ENCODE measurements at regions not wholly inside any gene's neighbourhood (a gene's known extent, or its start where the extent isn't known, plus 50 kb on each side); places are given as distances from the start of the nearest gene placed in this dataset.

DNA sequence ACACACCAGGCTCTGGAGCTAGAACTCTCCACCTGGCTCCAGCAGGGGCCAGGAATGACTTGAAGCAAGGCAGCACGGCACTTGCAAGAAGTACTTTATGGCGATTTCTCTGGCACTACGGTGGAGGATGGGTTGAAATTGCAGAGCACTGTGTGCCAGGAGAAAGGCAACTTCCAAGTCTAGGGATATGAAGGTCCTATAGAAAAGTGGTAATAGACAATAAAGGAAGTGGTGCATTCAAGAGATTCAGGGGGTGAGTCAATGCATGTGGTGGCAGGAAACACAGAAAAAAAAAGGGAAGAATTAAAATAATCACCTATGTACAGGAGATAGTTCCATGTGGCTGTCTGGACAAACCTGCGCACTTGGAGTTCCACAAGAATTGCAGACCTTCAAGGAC lies 240.3 kb upstream of the DYNLRB2 start:
- DNase-seq (ENCODE audit: low read depth): no peak

DNA sequence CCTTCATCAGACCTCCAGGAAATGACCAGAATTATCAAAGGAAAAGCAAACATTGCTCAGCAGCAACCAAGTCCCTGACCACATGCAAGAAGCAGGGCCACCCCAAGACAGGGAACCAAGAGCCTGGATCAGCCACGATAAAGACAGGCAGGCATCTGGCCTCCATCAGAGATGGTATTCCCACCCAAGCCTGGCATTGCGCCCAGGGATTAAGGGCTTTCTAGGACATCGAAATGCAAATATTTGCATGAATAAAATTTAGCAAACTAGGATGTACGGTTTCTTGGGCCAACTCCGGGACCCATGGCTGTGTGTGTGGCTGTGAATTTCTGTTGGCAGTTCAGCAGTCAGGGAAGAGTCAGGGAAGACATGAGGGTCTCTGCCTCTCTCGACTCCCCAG lies 241.4 kb upstream of the DYNLRB2 start:
- no peak for DNase-seq (ENCODE audit: low read depth)

DNA sequence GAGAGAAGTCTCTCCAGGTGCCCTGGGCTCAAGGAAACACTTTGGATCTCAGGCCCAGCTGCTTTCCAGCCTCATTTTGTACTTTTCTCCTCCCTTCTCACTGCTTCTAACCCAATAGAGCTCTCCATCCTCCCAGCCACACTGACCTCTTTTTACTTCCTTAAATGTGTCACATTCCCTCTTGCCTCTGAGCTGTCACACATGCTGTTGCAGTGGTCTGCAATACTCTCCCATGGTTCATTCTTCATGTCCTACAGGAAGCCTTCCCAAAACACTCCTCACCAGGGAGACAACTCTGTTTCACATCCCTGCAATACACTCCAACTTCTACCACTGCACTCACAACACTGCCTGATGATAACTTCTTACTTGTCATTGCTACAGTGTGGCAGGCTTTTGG lies 242.1 kb upstream of the DYNLRB2 start:
- no peak for DNase-seq (ENCODE audit: low read depth)

DNA sequence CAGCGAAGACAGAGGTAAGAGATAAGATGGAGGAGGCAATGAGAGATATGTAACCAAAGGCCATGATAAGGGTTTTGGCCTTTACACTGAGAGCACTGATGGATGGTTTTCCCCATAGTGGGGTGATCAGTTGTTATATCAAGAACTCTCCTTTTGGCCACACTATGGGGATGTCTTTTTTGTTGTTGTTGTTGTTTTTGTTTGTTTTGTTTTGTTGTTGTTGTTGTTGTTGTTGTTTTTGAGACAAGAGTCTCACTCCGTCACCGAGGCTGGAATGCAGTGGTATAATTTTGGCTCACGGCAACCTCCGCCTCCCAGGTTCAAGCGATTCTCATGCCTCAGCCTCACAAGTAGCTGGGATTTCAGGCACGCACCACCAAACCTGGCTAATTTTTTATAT lies 244.8 kb upstream of the DYNLRB2 start:
- no peak for DNase-seq (ENCODE audit: low read depth)

DNA sequence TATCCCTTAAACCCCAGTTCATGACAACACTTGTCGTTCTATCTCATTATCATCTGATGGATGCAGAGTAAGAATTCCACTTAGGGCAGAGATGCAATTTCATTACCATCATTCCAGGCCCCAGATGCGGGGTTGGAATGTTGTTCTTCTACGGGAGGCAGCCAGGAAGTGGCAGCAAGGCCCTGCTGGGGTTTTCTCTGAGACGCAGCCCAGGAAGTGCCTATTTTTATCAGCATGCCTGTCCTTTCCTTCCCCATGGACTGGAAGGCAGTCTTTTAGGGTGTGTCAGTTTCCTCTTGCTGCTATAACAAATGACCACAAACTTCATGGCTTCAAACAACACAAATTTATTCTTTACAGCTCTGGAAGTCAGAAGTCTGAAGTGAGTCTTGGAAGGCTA lies 246.6 kb upstream of the DYNLRB2 start:
- DNase-seq (ENCODE audit: low read depth): no peak

DNA sequence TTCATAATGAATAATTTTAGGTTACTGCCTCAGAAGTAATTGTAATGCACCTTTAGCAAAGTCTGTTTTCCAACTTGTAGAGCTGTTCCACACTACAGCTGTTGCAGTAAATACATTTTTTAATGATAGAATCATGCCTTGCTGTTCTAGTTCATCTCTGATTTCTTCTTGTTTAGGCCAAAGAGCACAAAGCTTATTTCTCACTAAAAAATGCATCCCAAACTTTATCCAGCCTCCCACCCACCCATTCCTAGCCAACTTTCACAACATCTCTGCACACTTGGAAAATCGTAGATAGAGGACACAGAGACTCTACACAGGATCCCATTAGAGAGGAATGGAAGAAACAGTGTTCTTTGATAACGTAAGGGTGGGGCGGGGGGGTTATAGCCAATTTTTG lies 252.2 kb upstream of the DYNLRB2 start:
- no peak for DNase-seq (ENCODE audit: low read depth)

DNA sequence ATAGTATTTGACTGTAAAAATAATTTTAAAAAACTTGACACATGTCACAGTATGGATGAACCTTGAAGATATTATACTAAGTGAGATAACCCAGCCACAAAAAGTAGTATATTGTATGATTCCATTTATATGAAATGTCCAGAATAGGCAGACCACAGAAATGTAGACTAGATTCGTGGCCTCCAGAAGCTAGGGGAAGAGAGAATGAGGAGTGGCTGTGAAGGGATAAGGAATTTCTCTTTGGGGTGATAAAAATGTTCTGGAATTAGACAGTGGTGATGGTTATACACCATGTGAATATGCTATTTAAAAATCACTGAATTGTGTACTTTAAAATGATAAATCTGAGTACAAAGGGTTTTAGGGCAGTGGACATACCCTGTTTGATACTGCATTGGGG lies 253.1 kb upstream of the DYNLRB2 start:
- DNase-seq (ENCODE audit: low read depth): no peak

DNA sequence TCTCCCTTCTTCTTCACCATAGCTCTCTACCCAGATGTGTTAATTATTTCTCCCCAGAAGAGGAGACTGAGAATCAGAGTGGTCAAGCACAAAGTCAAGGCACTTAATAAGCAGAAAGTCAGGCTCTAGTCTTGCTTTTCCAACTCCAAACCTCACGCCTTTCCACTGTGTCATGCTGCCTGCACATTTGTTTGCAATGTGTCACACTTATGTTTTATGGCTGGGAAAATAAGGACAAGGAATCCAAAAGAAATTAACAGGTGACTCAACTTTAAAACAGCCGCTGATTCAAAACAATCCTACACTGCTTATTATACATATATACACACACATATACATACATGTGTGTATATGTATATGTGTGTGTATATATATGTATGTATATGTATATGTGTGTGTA lies 255.7 kb upstream of the DYNLRB2 start:
- no peak for DNase-seq (ENCODE audit: low read depth)

DNA sequence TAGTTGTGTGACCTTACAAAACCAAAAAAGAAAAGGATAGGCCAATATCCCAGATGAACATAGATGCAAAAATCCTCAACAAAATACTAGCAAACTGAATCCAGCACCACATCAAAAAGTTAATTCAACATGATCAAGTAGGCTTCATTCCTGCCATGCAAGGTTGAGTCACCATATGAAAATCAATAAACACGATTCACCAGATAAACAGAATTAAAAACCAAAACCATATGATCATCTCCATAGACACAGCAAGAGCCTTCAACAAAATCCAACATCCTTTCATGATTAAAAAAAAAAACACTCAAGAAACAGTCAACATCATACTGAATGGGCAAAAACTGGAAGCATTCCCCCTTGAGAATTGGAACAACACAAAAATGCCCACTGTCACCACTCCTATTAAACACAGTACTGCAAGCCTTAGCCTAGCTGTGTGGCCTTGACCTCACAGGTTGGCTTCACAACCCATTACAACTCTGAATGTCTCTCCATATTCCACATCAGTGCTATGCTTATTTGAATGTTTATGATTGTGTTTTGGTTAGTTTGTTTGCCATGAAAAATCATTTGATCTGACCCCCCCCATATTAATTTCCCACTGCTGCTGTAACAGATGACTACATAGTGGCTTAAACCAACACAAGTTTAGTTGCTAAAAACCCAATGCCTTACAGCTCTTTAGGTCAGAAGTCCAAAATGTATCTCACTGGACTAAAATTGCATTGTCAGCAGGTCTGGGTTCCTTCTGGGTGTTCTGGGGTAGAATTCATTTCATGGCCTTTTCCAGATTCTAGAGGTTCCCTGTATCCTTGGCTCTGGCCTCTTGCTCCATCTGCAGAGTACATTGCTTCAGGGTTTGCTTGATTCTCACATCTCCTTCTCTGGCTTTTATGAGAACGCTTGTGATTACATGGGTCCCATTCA lies 257.1 kb upstream of the DYNLRB2 start:
- DNase-seq (ENCODE audit: low read depth): no peak

DNA sequence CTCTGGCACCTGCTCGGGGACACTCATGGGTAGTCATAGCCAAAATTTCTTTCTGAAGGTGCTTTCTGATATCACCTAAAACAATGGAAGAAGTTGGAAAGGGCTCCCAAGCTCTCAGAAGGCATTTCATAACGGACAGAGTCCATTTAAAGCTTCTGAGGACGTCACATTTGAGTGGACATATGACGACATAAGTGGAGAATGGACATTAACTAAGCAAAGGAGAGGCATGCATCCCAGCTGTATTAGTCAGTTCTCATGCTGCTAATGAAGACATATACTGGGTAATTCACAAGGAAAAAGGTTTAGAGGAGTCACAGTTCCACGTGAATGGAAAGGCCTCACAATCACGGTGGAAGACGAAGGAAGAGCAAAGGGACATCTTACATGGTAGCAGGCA lies 260.2 kb upstream of the DYNLRB2 start:
- DNase-seq (ENCODE audit: low read depth): no peak

DNA sequence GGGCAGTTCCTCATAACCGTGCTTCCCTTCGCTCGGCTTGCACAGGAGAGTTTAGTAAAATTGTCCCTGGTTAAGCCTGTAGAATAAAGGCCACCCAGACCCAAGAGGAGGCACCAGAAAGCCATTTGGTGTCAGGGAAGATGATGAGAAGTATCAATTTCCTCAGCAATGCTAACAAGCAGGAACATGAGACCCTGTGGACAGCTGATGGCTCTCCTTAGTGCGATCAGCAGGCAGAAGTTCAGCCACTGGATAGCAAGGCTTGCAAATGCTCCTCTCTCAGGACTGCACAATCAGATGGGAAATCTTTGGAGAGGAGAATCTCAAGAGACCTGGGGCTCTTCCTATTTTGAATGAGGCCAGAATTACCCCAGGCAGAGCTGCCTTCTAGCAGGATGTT lies 261.1 kb upstream of the DYNLRB2 start:
- DNase-seq (ENCODE audit: low read depth): no peak

DNA sequence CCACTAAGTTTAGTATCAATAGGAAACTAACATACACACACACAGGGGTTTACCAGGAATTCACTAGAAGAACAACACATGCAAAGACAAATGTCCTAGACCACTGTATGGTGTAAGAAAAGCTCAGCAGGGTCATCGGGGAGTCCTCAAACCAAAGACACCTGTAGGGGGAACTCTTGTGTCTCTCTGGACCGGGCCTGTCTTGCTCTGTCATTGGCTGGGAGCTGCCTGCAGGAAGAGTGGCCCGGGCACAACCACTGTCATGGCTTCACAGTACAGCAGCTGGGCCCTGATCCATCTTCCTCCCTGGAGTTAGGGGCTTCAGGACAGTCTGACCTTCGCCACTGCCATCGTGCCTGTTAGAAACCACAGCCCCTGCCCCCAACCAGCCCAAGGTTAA lies 263.6 kb upstream of the DYNLRB2 start:
- no peak for DNase-seq (ENCODE audit: low read depth)

DNA sequence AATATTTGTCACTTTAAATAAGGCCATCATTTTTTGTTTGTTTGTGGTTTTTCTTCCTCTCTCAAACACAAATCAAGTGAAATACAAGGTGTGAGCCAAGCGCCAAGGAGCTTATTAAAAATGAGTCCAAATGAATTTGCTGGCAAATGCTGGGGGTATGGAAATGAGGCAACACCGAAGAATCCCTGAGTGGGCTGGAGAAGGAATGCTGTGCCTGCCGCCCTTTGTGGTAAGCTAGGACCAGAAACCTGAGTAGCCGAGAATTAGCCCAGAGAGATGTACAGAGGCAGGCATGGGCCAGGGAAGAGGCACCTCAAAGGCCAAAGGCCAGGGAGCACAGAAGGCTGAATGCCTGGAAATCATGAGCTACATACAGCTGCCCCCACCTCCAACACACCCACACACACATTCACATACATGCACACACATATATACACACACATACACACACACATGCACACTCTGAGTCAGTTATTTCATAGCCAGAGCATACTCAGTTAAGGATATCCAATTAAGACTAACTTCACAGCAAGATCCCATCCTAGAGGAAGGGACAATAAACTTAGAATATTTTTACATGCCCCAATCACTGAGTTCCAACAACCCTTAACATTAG lies 266.1 kb upstream of the DYNLRB2 start:
- no peak for DNase-seq (ENCODE audit: low read depth)

DNA sequence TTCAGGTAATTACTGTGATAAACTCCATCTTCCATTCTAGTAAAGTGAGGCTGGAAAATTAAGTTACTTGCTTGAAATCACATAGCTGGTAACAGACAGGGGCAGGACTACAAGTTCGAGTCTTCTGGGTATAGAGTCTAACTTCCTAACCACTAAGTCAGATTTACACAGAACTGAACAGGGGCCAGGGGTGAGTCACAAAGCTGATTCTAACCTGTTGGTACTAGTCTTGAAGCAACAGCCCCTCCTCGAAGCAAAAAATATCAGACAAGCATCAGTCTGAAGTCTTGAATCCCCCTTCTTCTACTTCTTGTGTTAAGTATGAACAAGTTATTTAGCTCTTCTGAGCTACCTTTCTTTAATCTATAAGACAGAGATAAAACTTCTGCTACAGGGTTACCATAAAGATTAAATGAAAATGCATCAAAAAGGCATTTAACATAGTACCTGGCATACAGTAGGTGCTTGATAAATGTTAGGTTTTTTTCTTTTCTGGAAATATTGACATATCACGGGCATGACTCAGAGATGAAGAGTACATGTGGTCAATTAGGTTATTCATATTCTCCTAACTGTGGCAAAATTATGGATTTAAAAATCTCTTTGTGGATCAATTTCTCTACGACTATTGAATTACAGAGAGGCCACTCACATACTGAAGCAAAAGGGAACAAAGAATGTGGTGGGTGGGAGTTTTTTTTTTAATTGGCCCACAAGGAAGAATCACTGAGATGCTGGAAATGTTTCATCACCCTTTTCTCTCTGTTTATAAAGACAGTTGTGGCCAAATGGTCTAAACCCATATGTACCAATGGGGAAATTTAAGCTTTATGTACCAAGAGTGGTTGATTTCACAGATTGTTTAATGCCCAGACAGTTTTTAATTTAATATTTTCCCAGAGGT lies 266.9 kb upstream of the DYNLRB2 start:
- DNase-seq (ENCODE audit: low read depth): no peak

DNA sequence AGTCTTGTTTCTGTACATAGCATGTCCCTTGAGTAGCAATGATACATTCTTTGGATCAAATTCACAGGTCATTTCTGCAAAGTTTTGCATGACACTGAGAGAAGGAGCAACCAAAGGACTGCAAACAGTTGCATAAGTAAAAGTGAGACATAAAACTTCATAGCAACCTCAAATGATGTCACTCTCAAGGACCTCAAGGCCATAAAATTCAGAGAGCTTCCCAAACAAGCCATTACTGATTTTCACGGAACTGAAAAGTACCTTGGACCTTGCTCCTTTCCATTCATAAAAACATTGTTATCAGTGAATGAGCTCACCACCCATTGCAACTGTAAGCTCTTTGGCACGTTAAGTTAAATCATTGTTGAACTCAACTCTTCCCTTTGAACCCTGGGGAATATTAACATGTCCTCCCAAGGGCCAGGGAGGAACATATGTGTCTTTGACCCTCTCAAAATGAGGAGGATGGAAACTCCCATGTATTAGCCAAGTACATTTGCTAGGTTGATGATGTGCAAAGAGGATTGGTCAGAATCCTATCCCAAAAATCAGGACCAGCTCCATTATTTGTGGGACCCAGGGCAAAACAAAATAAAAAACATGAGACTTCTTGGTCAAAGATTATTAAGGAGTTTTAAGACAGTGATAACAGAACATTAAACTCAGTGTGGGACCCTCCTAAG lies 275.0 kb upstream of the DYNLRB2 start:
- DNase-seq (ENCODE audit: low read depth): no peak

DNA sequence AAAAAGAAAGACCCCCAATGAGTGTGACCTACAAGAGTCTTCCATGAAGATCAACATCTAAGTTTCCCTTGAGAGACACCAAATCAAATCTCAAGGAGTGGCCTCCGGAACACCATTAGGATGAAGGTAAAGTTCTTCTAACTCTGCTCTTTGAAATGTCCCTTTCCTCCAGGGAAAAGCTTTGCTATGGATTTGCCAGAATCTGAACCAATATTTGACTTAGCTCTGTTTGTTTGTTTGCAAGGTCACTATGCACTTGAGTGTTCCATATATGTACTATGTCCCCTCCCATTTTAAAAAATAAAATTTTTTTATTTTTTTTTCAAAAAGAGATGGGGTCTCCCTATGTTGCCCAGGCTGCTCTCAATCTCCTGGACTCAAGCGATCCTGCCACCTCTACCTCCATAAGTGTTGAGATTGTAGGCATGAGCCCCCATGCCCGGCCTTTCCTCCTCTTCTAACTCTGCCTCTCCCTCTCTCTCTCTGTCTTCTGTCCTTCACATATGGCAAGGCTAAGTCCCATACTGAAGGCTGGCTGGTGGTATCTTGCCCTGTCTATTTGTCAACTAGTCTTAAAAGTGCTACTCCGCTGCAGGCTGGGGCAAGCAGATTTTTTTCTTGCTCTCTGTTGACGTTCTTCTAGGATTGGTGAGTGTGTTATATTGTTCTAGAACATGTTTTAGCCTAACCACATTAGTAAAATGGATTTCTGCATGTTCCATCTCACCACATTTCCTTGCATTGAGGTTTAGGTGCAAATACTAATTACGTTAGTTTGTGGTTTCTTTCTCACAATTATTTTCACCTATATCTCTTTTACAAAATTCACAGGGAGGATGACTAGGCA lies 276.7 kb upstream of the DYNLRB2 start:
- no peak for DNase-seq (ENCODE audit: low read depth)

DNA sequence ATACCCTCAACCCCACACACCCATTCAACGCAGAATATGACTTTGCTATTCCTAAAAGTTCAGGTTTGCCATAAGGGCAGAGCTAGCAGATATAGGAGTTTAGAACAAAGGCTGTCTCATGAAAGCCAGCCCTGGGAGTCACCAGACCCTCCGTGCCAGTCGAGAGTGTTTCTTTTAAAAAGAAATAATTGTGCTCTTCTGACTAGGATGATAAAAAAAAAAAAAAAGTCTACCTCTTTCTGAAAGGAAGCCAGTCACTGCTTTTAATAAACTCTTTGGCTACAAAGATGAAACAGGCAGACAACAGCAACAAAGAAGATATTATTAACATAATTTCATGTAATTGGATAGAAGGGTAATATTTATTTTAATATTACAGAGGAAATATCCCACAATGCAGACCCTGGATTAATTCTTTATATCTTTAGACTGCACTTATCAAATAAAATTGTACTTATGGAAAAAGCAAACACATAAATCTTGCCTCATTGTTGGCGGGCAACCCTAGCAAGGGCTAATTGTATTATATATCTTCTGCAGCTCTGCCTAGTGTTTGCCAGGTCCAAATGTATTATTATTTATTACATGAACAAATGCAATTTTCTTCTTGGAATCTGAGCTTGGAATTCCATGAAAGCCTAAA lies 277.5 kb upstream of the DYNLRB2 start:
- DNase-seq (ENCODE audit: low read depth): no peak

DNA sequence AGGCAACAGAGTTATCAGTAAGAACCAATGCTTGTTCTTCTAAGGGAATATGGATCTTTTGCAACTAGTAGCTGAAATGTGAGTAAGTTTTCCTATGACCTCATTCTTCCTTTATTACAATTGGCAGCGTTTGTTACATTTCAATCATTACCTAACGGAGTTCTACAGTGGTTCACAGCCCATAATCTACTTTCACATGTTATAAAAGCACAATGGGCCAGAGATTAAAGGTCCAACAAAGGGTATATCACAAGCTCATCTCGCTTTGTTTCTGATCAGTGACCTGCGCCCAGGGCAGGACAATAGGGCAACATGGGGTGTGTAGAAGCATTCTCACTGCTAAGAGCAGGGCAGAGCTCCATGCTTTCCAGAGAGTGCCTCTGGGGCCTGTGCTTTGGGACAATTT lies 279.9 kb upstream of the DYNLRB2 start:
- DNase-seq (ENCODE audit: low read depth): no peak

DNA sequence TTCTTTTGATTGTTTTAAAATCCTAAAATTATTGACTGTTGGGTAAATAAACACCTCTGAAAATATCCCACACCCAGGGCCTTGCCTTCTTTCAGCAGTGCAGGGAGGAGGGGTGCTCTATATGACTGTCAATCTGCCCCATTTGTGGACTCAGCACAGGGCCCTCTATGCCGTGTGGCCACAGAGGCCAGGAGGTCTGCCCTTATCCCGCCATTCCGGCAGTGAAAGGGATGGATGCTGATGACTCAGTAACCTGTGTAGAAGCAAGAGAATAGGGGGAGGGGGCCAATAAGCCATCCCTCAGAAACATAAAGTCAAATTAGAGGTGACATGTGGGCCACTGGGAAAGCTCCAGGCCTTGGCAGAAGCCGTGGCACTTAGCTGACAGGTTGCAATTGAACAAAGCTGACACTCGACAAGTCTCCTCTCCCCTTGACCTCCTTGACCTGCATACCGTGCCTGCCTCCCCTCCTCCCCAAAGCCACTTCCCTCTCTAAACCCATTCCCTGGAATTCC lies 281.4 kb upstream of the DYNLRB2 start:
- no peak for DNase-seq (ENCODE audit: low read depth)

DNA sequence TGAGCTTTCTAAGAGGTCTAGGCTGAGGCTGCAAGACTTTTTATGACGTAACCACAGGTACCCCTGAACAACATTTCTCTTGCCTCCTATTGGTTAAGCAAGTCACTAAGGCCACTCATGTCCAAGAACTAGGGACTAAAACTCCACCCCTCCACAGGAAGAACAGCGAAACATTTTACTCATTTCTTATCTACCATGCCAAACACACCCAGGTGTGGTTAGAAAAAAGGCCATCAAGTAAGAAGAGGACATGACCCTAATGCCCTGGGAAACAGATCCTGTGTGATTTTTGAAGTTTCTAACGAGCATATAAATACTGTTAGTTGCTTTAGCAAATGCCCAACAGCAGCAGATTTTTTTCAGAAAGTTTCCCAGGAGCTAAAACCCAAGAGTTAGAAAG lies 282.4 kb upstream of the DYNLRB2 start:
- no peak for DNase-seq (ENCODE audit: low read depth)

All from activated T-helper 1 cell treated with Interleukin-2 at 50 U/mL for 16 hours (primary cell).